Astrocyte (in vitro differentiated cells and primary cell): ENCODE measurements at regions not wholly inside any gene's neighbourhood (a gene's known extent, or its start where the extent isn't known, plus 50 kb on each side); places are given as distances from the start of the nearest gene placed in this dataset.

Source experiments
- CTCF ChIP-seq: IDR thresholded peaks from 2 replicates; pipeline ENCODE4 v1.5.1; 2011; ENCODE audit warnings: low read depth, mild to moderate bottlenecking, inconsistent platforms, low read length, moderate library complexity; ENCODE audit not compliant: insufficient read depth
- EZH2 ChIP-seq: IDR thresholded peaks from 2 replicates; pipeline ENCODE4 v1.6.1; 2012; ENCODE audit warnings: mild to moderate bottlenecking, low read length, inconsistent platforms; ENCODE audit not compliant: insufficient read depth

- TF ChIP-seq CTCF, result no peak
- TF ChIP-seq EZH2, result no peak
Observed at GRCh38 chr6:20263059-20263458, 50.8 kb upstream of the MBOAT1 start.
